NT2/D1 (cell line): ENCODE measurements at regions not wholly inside any gene's neighbourhood (a gene's known extent, or its start where the extent isn't known, plus 50 kb on each side); places are given as distances from the start of the nearest gene placed in this dataset.

Experiments
- YY1 ChIP-seq: IDR thresholded peaks from 2 replicates; pipeline ENCODE4 v1.6.1; 2011; ENCODE audit not compliant: insufficient read length, insufficient read depth
- ZNF274 ChIP-seq: IDR thresholded peaks from 2 replicates; pipeline ENCODE4 v1.6.1; 2011; ENCODE audit warnings: mild to moderate bottlenecking, low read depth, low read length

DNA sequence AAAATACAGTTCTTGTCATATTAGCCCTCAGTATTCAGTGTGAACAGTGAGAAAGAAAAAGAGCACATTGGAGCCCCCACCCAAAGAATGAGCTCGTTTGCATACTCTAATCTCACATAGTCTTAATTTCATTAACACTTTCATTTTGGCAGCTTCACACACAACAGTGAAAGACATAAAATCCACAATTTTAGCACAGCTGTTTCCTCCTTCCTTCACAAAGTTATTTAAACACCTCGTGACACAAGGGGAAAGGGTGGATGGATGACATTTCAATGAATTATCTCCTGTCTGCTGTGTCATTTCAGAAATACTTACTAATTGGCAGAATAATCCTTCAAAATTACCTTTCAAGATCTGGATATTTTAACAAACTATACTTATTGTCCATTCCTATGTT, 299.3 kb downstream of the KCNJ2 start:
- TF ChIP-seq ZNF274: no peak
- TF ChIP-seq YY1: no peak
